Heart left ventricle (tissue), 16 donors: ENCODE measurements at regions not wholly inside any gene's neighbourhood (a gene's known extent, or its start where the extent isn't known, plus 50 kb on each side); places are given as distances from the start of the nearest gene placed in this dataset.

Experiments used
- ATAC-seq, 4 donors: fragments of 200-7000 bp; cut with Tn5 transposase; one replicate each; pipeline ENCODE4 v1.9.1; 2020 to 2022; ENCODE audit warnings: moderate library complexity in 4 of 4, mild to moderate bottlenecking in 3 of 4, moderate number of reproducible peaks in 1 of 4
- DNase-seq, 5 donors: peaks; one replicate each; pipeline ENCODE4 v3.0.0-alpha.2; 2020
- H3K27ac ChIP-seq, 12 donors: fragments of 200-600 bp; sonication (generic) in 4 of 12; one replicate each; pipeline versions ENCODE4 v1.5.0 to v1.8.0; 2016 to 2022; ENCODE audit warnings: mild to moderate bottlenecking in 2 of 12
- H3K27me3 ChIP-seq, 9 donors: fragments of 200-600 bp; sonication (generic) in 2 of 9; one replicate each; pipeline versions ENCODE4 v1.5.1 to v1.8.0; 2016 to 2022; ENCODE audit warnings: mild to moderate bottlenecking in 3 of 9
- H3K36me3 ChIP-seq, 9 donors: fragments of 200-600 bp; sonication (generic) in 2 of 9; one replicate each; pipeline versions ENCODE4 v1.5.0 to v1.8.0; 2018 to 2022; ENCODE audit warnings: mild to moderate bottlenecking in 2 of 9
- H3K4me1 ChIP-seq, 12 donors: fragments of 200-600 bp; sonication (generic) in 4 of 12; one replicate each; pipeline versions ENCODE4 v1.5.0 to v1.8.0; 2016 to 2022; ENCODE audit warnings: mild to moderate bottlenecking in 3 of 12
- H3K4me3 ChIP-seq, 12 donors: fragments of 200-600 bp; sonication (generic) in 4 of 12; one replicate each; pipeline versions ENCODE4 v1.5.0 to v1.8.0; 2017 to 2022; ENCODE audit warnings: mild to moderate bottlenecking in 9 of 12, moderate library complexity in 4 of 12
- H3K9me3 ChIP-seq, 12 donors: fragments of 200-600 bp; sonication (generic) in 4 of 12; one replicate each; pipeline versions ENCODE4 v1.5.0 to v1.8.0; 2016 to 2022; ENCODE audit warnings: mild to moderate bottlenecking in 1 of 12
- CTCF ChIP-seq, 12 donors: fragments of 200-600 bp; sonication (generic) in 4 of 12; IDR thresholded peaks; one replicate each; pipeline versions ENCODE4 v1.5.0 to v1.8.0; 2018 to 2022; ENCODE audit warnings: antibody characterized with exemption in 12 of 12, mild to moderate bottlenecking in 5 of 12
- POLR2A ChIP-seq, 2 donors: fragments of 450-650 bp; IDR thresholded peaks; one replicate each; pipeline ENCODE4 v1.6.1; 2017; ENCODE audit warnings: antibody characterized with exemption in 2 of 2, mild to moderate bottlenecking in 2 of 2, moderate library complexity in 2 of 2
- WGBS, 4 donors: extraction: QIAGEN DNeasy Blood & Tissue Kit in 2 of 4; methylation state at CpG; one replicate each; pipeline versions ENCODE4 v1.1.5 to v1.1.7; 2013 to 2018; 5-methylcytosine and 5-hydroxymethylcytosine counted together
- intact Hi-C, 10 donors: fragments of 100-400 bp; cut with DNase I; formaldehyde crosslinking; loops; one replicate each; pipeline versions ENCODE4 v1.11.1 to v1.14.2; 2022
- donor health status: ischemic (EF 13 %, LVEDD 7.1; RV severe dilation, severe dysfunction).
- donor health status: healthy with polysubstance abuse.
- donor health status: DM: no; HTN: yes; CAD: no.
- donor health status: DM: no; HTN: no; CAD: no.
- donor health status: ischemic (EF 25% LVEDD 6.9; RV normal size, moderate dysfunction).
- donor health status: ischemic (EF 25% LVEDD 5.7; RV mildly dilated, moderate dysfunction).
- donor health status: healthy.
- donor health status: DM: yes; HTN: yes; CAD: no.
- donor health status: ischemic (EF 35%, LVEDD 5.7; RV mildly dilated, moderate dysfunction).
- donor health status: nonischemic (EF 11% LVEDD 7.7; RV severe dilation, severe dysfunction).
- donor health status: DM: yes; HTN: yes; CAD: no.
- donor health status: PGD.
- donor health status: ischemic (EF 29% LVEDD 5.4; RV normal size, mild dysfunction).
- donor health status: nonischemic (EF 23%, LVEDD 6.1; RV moderate dilation, normal function).

- WGBS, 4 donors = 77 to 86% (median 83%) methylated on average over 3 of the region's 3 CpGs
- Histone ChIP-seq H3K4me3 (no peak overlapping the region), H3K27me3 (no peaks in the 10 kb centered on the region), H3K4me1 (no peaks in the 10 kb centered on the region), H3K9me3 (peaks cover 0 to 11% (median 0%) of the 10 kb centered on the region in 12 donors), H3K36me3 (no peaks in the 10 kb centered on the region), H3K27ac (no peak overlapping the region)
- DNase-seq (no peak), ATAC-seq (no peak)
- intact Hi-C loops = no loop called here
- no peak for TF ChIP-seq POLR2A (IDR thresholded peaks at IDR 0.05)
- no peak for TF ChIP-seq CTCF (IDR thresholded peaks at IDR 0.05)
These were observed 146.3 kb upstream of the RGMB start for GRCh38 chr5:98627121-98627520.

GRCh38 chr5:98630621-98631020, 142.8 kb upstream of the RGMB start:
- WGBS, 4 donors = 80 to 87% (median 82%) methylated on average over 1 of the region's 1 CpG
- intact Hi-C loops = no loop called here
- DNase-seq = no peak
- Histone ChIP-seq H3K27ac (no peak overlapping the region), H3K4me1 (peaks cover 0 to 7% (median 0%) of the 10 kb centered on the region in 12 donors), H3K4me3 (no peak overlapping the region), H3K9me3 (peaks cover 0 to 11% (median 0%) of the 10 kb centered on the region in 12 donors), H3K27me3 (no peaks in the 10 kb centered on the region), H3K36me3 (no peaks in the 10 kb centered on the region)
- ATAC-seq = no peak
- no peak for TF ChIP-seq POLR2A (IDR thresholded peaks at IDR 0.05)
- no peak for TF ChIP-seq CTCF (IDR thresholded peaks at IDR 0.05)

- TF ChIP-seq CTCF (IDR thresholded peaks at IDR 0.05) (no peak), POLR2A (IDR thresholded peaks at IDR 0.05) (no peak)
- DNase-seq (no peak), ATAC-seq (no peak)
- H3K4me3 ChIP-seq = no peak overlapping the region
- peaks cover 0 to 7% (median 0%) of the 10 kb centered on the region in 12 donors for H3K4me1 ChIP-seq
- no peaks in the 10 kb centered on the region for H3K36me3 ChIP-seq
- WGBS, 4 donors = 68 to 79% (median 76%) methylated on average over 1 of the region's 1 CpG
- no peak overlapping the region for H3K27ac ChIP-seq
- no peaks in the 10 kb centered on the region for H3K27me3 ChIP-seq
- peaks cover 0 to 11% (median 0%) of the 10 kb centered on the region in 12 donors for H3K9me3 ChIP-seq
- intact Hi-C loops = no loop called here
These were observed 142.0 kb upstream of the RGMB start for GRCh38 chr5:98631311-98632054.

- Histone ChIP-seq H3K9me3 (no peaks in the 10 kb centered on the region), H3K4me1 (peaks cover 0 to 14% (median 0%) of the 10 kb centered on the region in 12 donors), H3K36me3 (no peaks in the 10 kb centered on the region), H3K27ac (no peak overlapping the region), H3K27me3 (no peaks in the 10 kb centered on the region), H3K4me3 (no peak overlapping the region)
- intact Hi-C loops = no loop called here
- WGBS, 4 donors = 42 to 66% (median 50%) methylated on average over 3 of the region's 3 CpGs
- DNase-seq (no peak), ATAC-seq (no peak)
- TF ChIP-seq CTCF (IDR thresholded peaks at IDR 0.05) (no peak), POLR2A (IDR thresholded peaks at IDR 0.05) (no peak)
These were observed 137.8 kb upstream of the RGMB start for GRCh38 chr5:98635656-98636055.
